ENCODE measurements at regions not wholly inside any gene's neighbourhood (a gene's known extent, or its start where the extent isn't known, plus 50 kb on each side); places are given as distances from the start of the nearest gene placed in this dataset.

DNA sequence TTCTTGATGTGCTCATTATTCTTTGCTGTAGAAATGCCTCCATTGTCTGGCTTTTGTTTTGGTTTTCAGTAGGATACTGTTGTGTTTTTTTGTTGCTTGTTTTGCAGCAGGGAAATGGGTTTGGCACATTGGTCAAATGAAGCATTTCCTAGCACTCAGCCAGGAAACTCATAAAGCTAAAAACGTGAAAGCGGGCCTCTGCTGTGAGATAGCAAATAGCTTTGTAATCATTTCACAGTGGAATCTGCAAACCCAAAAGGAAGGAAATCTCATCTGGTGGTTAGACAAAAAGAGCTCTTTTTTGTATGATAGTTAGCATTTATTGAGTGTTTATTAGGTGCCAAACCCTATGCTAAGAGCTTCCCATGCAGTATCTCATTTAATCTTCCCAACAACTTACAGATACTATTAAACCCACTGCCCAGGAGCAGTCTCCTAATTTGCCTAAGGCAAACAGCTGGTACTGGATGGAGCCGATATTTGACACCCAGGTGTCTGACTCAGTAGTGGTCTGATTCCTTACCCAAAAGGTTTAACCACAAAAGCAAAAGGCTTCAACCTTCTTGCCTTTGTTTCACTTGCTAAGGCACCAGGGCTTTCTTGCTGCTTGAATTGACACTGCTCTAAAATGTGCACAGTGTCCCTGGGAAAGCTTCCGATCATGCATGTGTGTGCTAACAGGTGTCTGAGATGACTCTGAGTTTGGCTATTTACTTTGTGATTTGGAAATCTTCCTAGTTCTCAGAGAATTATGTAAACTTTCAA is 527.9 kb upstream of the MDFIC2 start:
- no peak for DNase-seq

DNA sequence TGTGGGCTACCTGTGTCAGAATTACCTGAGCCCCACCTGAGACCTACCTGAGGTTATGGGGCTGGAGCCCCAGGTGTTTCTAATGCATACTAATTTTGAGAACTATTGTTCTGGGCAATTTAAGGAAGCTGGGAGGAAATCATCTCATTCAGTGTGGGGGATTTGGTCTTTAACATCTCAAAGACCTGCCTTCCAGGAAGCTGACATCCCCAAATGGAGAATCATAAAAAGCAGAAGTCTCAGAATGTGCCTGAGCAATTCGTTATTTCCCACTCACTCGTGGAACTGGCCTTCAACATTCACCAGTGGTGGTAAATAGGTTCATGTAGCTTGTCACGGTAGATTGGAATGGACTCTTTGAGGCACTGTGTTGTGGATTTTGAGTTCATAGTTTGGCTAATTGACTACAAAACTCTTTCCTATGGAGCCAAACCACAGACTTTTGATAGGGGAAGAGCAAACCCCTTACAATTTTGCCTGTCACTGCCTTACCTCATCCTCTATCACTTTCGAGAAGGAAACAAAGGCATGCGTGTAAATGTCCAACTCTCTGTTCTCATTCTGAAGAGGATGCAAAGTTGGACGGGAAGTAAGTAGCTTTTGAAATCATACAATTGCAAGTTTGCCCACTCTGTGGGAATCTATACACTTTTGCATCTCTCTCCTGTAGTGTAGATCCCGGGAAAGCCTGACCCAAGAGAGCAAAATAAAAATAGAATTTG is 521.0 kb upstream of the MDFIC2 start:
- no peak for DNase-seq

DNA sequence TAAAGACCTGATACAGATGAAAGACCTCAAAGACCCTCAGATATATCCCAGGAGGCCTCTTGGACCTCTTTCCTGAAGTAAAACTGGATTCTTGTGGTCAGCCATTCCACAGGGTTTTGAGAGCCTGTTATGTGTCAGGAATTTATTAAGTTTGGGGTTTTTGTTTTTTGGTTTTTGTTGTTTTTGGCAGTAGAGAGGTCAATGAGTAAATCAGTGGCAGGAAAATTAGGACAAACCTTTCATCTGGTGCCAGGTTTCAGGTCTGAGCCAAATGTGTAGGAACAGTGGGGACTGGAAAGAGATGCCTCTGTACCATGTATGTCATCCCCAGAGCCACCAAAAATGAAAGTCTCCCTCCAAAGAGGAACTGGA is 520.4 kb upstream of the MDFIC2 start:
- no peak for DNase-seq

DNA sequence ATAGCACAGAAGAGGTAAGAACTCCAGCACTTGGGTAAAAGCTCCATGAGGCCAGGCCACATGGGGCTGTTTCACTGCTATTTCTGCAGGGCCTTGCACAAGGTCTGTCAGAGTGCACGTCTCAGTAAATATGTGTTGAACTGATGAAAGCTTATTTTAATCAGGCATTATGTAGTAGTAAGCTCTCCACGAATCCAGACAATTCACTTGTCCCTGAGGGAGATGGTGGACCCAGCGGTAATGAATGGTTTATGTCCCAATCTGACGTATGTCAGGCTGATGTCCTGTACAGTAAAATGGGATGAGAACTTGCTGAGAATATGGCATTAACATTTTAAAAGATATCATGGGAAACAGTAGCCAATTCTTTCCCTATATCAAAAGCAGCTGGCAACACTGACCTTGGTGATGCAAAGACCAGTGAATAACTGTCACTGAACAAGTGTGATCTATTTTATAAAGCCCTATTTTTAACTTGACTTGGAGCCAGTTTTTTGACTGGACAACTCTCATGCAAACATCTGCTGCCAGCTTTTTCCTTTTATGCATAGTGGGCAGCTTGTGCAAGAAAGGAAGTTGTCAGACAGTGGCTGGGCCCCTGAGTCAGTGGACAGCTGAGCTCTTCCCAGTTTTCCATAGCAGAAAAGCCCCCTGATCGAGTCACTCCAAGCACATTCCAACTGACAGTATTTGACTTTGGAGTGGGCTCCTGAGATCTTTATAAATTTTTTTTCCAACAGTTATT is 519.8 kb upstream of the MDFIC2 start:
- no peak for DNase-seq

DNA sequence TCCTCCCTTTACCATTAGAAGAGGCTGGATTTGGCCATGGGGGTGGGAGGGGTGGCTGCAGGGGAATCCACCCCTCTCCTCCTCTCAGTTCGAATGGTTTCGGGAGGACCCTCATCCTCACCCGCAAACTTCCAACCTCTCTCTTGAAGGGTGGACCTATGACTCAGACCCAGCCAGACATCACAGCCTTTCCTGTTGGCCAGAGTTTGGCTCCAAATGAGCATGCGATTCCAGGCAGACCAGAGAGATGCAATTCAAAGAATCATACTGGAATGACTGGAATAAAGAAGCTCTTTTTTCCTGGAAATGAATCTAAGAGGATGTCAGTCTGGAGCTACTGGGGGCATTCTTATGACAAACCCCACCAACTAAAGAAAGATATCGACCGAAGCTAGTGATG is 516.7 kb upstream of the MDFIC2 start:
- no peak for DNase-seq

GRCh38 chr3:70824773-70825172 is 512.3 kb upstream of the MDFIC2 start:
- no peak for DNase-seq

DNA sequence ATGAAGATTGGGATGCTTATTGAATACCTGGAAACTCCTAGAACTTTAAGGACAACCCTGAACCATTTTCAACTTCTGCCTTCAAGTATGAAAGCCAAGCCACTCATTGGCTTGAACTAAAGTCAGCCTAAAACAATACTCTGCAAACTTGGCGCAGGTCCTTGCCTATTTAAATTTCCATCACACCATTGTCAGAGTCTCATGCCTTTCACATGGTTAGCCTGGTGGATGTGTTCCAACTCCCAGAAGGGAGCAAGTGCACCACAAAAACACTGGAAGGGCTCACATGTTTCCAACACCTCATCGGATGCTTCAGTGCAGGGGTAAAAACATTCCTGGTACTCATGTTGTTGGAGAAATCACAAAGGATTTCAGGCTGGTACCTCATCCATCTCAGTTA is 511.6 kb upstream of the MDFIC2 start:
- no peak for DNase-seq

- DNase-seq: no peak
Measured at GRCh38 chr3:70823622-70824021, 511.2 kb upstream of the MDFIC2 start.

DNA sequence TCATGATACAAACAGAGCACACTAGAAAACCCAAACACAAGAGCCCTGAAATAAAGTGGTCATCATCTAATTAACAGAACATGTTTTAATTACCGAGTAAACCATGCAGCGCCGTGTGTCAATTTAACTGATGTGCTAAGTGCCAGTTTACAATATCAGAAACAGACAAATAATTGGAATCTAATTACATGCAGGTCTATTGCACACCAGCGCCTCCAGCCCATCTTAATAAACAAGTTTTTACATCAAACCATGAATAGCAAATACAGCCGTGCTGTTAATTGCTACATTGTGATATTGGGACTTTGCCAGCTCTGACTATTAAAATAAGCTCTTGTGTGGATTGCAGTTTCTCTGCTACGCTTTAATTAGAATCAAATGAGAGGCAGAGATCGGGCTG is 510.2 kb upstream of the MDFIC2 start:
- DNase-seq: no peak

GRCh38 chr3:70821602-70822001 is 509.2 kb upstream of the MDFIC2 start:
- no peak for DNase-seq

DNA sequence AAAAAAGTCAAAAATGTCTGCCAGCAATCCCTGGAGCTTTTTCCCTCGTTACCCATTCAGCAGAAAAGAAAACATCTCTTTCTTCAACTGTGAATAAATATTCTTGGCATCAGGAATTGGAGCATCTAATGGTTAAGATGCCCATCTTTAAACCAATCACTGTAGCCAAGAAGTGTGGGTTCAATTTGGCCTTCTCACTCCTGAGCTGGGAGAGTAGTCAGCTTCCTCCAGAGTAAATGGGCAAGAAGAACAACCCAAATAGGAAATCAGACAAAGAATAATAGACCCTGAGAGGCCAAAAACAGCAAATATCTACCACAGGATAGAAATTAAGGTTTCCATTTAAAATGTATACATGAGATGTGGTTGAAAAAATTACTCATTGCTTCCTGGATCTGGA is 508.0 kb upstream of the MDFIC2 start:
- no peak for DNase-seq

- DNase-seq: no peak
Measured at GRCh38 chr3:70818145-70818544, 505.7 kb upstream of the MDFIC2 start.

DNA sequence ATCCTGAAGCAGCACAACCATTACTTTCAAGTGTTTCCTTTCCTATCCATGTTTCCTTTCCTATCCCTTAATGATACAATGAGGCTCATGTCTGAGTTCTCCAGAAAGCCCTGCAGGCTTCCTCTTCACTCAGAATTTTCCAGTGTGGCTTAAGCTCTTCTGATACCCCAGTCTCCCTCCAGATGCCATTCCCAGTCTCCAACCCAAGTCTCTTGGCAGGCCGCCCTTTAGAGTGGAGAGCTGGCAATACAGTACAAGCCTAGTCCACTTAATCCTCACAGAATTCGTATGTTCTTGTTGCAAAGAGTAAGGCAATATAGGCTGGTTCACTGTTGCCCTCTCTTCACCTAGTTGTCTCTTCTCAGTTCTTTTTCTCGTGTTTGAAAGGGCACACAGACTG is 503.9 kb upstream of the MDFIC2 start:
- no peak for DNase-seq

GRCh38 chr3:70815817-70816216 is 503.4 kb upstream of the MDFIC2 start:
- DNase-seq: no peak

GRCh38 chr3:70813311-70813710 is 500.9 kb upstream of the MDFIC2 start:
- DNase-seq: no peak

DNA sequence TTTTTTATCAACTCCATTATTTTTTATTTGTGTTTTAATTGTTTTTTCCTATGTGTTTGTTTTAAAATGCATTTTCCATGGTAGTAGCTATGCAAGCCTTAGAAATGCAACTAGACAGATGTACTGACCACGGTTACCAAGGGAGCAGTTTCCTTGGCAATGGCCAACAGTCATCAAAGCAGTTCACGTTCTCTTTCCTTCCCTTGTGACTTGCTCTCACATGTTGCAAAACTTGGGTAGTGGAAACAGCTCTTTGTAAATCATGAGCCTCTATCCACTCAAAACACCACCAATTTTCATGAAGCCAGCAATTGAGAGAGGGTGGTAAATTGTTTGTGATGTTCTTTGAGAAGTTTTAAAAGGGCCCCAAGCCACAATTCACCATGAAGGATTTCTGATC is 499.4 kb upstream of the MDFIC2 start:
- DNase-seq: no peak

DNA sequence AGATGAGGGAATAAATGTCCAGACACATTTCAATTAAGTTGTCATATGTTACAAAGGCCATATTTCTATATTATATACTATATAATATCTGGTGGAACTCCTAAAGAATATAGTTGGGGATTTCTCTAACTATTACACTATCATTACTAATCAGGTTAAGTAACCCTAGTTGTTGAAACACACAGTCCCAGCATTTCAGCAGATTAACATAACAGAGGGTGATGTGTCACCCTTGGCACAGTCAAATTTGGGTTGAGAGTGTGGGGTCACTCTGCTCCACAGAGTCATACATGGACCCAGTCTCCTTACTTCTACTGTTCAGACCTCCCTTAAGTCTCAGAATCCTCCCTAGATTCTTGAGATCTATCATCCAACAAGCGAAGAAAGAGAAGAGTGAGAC is 496.4 kb upstream of the MDFIC2 start:
- no peak for DNase-seq

DNA sequence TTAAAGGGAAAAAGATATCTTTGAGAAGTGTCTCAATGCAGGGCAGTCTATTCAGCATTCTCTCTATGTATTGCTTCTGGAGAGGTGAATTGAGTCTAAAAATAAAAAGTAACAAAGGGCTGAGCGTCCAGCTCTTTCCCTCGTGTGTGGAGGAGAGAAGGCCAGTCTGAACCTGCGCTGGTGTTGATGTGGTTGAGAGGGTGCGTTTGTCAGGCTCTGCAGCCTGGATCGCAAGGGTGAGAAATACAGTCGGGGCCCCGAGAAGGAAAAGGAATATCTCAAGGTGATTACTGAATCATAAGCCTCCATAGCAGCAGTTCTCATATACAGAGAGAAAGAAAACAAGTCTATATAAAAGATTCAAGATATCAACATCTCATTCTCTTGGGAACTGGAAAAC is 494.1 kb upstream of the MDFIC2 start:
- no peak for DNase-seq

DNA sequence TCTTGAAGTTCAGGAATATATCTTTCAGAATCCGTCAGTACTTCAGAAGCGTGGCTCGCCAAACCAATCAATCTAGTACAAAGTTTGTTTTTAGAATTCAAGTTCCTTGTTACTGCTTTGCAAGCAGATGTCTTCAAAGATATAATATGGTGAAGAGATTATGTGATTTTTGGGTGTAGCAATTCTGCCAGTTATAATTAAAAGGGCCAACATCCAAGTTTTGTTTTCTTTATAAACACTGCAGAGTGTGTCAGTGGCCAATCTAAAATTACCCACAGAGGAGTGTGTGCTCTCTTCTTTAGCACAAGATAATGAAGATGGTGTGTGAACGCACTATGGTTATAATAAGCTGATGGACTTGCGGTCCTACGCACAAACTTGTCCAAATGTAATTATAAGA is 493.6 kb upstream of the MDFIC2 start:
- DNase-seq: no peak

- no peak for DNase-seq
Measured at GRCh38 chr3:70805061-70805889, 492.8 kb upstream of the MDFIC2 start.

DNA sequence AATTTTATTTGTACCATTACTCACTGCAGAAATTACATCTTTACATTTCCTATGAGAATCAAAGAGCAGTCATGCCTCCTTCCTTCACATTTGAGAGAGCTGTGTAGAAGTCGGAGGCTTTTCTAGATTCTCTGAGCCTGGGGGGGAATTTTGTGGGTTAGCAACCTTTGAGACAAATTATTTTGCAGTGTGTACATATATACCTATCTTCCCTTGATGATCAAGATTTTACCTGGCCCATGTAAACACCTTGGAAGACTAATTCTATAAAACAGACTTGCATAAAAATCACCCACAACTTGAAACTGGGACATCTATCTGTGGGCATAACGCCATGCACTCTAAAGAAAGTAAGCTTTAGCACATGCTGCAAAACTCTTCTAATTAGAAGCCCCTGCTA is 491.5 kb upstream of the MDFIC2 start:
- no peak for DNase-seq

GRCh38 chr3:70803319-70803718 is 490.9 kb upstream of the MDFIC2 start:
- DNase-seq: no peak

DNA sequence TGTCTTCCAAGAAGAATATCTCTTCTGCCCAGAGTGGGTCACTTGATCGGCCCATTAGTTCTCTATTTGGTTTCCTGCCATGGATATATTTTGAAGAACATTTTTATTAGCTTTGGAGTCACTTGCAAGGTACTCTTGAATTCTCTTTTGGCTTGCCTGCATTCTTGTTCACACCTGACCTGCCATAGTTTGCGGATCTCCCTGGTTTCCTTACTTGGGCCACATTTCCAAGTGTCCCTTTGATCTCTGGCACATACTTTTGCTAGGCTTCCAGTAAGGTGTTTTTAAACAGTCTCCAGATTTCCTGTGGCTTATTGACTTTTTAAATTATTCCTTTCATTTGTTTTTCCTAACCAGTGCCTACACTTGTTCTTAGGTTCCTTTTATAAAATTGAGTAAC is 488.5 kb upstream of the MDFIC2 start:
- no peak for DNase-seq

All from T-helper 1 cell (primary cell).